GM21529 (cell line): ENCODE measurements at regions not wholly inside any gene's neighbourhood (a gene's known extent, or its start where the extent isn't known, plus 50 kb on each side); places are given as distances from the start of the nearest gene placed in this dataset.

Experiments used
- ATAC-seq: cut with Tn5 transposase; IDR thresholded peaks from one replicate; pipeline ENCODE4 v1.9.1; 2021; ENCODE audit not compliant: unreplicated experiment

DNA sequence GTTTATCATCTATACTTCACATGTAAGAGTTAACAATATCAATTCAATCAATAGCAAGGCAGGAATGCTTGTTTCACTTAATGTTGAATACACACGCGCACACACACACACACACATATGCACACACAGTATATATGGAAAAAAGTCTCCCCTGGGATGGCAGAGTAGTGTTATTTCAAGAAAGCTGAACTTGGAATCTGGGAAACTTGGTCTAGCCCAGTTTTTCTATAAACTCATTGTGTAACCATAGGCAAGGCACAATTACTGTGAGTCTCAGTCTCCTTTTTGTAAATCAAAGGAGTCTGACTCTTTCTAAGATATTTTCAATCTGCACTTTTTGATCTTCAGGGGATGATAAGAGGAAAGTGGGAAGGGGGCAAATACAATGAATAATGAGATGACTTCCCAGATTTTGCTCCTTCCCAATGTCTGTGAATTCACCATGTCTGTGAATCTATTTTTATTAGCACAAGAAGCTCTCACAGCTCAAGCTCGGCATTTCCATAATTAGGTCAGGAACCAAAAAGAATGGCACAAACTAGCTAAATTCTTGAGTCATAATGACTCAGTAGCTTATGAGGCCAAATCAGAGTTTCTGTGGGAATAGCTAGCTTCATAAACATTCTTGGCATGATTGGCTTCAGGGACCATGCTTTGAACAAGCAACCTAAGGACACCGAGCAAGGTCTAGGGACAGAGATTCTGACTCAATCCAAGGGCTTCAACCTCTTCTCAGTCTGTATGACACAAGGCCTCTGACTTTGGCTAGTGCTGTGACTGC lies 227.4 kb upstream of the DCBLD2 start:
- ATAC-seq: no peak

- no peak for ATAC-seq
Observed at GRCh38 chr3:99128235-99128634, 226.7 kb upstream of the DCBLD2 start.

- no peak for ATAC-seq
Observed at GRCh38 chr3:99126316-99126715, 224.8 kb upstream of the DCBLD2 start.

- no peak for ATAC-seq
Observed at GRCh38 chr3:99119385-99119784, 217.9 kb upstream of the DCBLD2 start.

DNA sequence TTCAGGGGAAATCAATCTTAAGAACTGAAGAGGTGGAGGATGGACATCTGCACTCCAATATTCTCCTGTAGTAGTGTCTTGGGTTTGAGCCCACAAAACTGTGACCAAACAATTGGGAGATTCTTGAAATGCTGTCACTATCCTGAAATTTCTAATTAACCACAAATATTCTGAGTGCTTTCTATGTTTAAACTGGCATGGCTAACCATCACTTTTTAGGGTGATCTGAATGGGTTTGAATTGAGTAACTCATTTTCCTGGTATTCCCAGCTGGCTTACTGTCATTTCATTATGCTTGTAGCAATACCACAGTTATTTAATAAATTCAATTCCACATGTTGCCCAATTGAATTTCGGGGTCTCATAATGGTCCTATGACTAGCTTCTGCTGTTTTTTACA lies 216.9 kb upstream of the DCBLD2 start:
- ATAC-seq: no peak

- ATAC-seq: no peak
Observed at GRCh38 chr3:99114565-99115291, 213.2 kb upstream of the DCBLD2 start.

GRCh38 chr3:99111235-99111634 lies 209.7 kb upstream of the DCBLD2 start:
- no peak for ATAC-seq

- no peak for ATAC-seq
Observed at GRCh38 chr3:99110401-99110800, 208.9 kb upstream of the DCBLD2 start.

- no peak for ATAC-seq
Observed at GRCh38 chr3:99108508-99108907, 207.0 kb upstream of the DCBLD2 start.

GRCh38 chr3:99094606-99095005 lies 193.1 kb upstream of the DCBLD2 start:
- no peak for ATAC-seq

DNA sequence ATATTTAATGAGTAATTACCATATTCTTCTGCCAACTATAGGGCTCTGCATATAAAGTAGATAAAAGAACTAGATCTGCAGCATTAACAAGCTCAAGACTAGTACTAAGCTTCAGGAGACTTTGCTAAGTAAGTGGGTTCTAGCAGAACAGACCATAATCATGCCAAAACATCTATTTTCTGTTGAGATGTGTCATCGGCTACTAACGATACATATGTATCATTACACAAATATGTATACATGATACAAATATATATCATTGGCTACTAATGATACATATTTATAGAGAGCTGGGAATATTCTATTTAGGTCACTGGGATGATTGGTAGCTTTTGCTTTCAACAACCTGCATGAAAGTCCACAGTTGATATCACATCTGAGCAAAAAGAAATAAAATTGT lies 185.8 kb upstream of the DCBLD2 start:
- ATAC-seq: no peak

- no peak for ATAC-seq
Observed at GRCh38 chr3:99084826-99085225, 183.3 kb upstream of the DCBLD2 start.

GRCh38 chr3:99084156-99084555 lies 182.7 kb upstream of the DCBLD2 start:
- ATAC-seq: no peak

DNA sequence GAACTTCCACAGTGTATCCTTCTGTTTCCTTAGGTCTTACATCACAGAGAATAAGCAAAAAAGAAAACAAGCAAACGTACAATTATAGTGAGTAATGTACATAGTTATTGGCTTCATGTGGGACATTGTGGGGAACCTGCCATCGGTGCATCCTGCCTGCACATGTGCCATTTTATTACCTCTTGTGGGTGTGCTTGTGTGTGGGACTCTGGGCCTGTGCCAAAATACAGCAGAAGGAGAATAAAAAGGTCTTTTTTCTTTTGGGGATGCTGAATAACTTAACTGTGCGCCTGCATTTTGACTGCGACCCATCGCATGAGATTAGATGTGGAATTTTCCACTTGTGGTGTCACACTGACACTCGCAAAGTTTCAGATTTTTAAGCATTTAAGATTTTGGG lies 169.6 kb upstream of the DCBLD2 start:
- ATAC-seq: no peak

GRCh38 chr3:99069973-99070372 lies 168.5 kb upstream of the DCBLD2 start:
- ATAC-seq: no peak

GRCh38 chr3:99066863-99067262 lies 165.4 kb upstream of the DCBLD2 start:
- no peak for ATAC-seq

DNA sequence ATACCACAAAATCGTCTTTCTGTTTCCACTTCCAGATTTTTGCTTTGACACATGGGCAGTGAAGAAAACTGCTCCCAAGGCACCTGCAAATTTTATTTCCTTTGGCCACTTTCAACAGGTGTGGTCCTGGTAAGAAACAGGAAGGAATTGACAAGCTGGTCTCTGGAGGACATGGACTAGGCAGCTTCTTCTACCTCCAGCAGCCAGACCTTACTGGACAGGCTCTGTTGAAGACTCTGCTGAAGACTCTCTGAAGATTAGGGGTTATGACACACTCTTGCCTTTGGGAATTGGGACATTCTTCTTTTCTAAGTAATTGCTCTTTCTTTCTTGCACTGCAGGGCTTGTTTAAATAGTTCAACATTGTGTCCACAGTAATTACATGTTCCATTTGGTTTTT lies 147.7 kb upstream of the DCBLD2 start:
- no peak for ATAC-seq

- no peak for ATAC-seq
Observed at GRCh38 chr3:99041747-99042146, 140.3 kb upstream of the DCBLD2 start.

GRCh38 chr3:99031778-99032177 lies 130.3 kb upstream of the DCBLD2 start:
- no peak for ATAC-seq

DNA sequence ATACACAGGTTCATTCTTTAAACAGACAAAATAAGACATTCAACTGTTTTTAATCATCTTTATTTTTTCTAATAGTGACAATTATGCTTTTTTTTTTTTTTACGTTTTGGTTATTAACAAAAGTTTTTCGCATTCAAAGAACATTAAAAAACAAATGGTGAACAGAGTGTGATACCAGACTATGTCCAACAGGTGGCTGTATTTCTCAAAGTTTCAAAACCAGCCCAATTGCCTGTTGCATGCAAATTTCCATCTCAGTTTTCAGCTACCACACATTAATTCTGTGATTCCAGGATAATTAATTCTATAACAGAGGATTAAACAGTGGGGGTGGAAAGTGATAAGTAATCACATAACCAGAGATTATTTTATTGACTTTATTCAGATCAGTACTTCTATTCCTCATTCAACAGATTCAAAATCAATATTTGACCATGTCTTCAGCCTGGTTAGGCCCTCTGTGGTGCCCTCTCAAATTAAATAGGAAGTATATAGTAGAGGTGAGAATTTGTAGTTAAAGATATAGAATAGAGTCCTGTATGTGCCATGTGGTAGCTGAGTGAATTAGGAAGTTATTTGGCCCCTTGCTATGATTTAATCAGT lies 122.2 kb upstream of the DCBLD2 start:
- ATAC-seq: peak; percentile 84

GRCh38 chr3:99021466-99021865 lies 120.0 kb upstream of the DCBLD2 start:
- no peak for ATAC-seq

DNA sequence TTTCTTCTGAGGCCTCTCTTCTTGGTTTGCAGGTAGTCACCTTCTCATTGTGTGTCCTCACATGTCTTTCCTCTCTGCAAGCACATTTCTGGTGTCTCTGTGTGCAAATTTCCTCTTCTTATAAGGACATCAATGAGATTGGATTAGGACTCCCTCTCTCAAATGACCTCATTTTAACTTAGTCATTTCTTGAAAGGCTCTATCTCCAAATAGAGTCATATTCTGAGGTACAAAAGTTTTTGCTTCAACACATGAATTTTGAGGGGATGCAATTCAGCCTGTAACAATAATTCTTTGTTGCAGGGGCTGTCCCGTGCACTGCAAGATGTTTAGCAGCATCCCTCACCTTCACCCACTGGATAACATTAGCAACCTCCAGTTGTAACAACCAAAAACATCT lies 115.0 kb upstream of the DCBLD2 start:
- ATAC-seq: no peak
